ENCODE measurements at regions not wholly inside any gene's neighbourhood (a gene's known extent, or its start where the extent isn't known, plus 50 kb on each side); places are given as distances from the start of the nearest gene placed in this dataset.

DNA sequence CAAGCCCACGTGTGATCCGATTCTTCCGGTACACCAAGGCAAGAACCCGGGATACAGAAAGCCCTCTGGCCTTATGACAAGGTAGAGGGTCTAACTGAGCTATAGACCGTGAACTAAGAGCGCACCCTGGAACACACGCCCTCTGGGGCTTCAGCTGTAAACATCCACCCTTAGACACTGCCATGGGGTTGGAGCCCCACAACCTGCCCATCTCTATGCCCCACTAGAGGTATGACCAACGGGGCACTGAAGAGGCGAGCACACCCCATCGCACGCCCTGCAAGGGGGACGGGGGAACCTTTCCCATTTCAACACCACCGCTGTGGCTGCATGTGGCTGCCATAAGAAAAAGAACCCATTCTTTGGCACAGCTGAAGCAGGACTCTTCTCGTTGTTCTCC is 1206.0 kb upstream of the TMEM132C start:
- ChIA-PET POLR2A (ENCODE audit: partially characterized antibody) (no interaction called here), CTCF (ENCODE audit: partially characterized antibody) (interaction anchor here (0.6 kb wide), 1 partner anchor 87 kb away, joined by 3 read pairs; no protein-coding TSS in a partner anchor)
- H2AFZ ChIP-seq (ENCODE audit: low read length): no peak overlapping the region; the same call in 1 of the 2 replicates
- no peaks in the 10 kb centered on the region for H3K4me1 ChIP-seq (replicated peaks in 1 of 4; ENCODE audit: control insufficient read depth in 3 of 4, insufficient read depth in 4 of 4, low read length in 3 of 4)
- H2AK5ac ChIP-seq (ENCODE audit: low read depth, low read length): no peak overlapping the region
- no peak overlapping the region for H2BK120ac ChIP-seq (replicated peaks; ENCODE audit: low read depth, low read length)
- no peak for FAIRE-seq
- no peak overlapping the region for H3K4me2 ChIP-seq (ENCODE audit: insufficient read depth in 1 of 2, low read depth in 2 of 2, low read length in 2 of 2)
- no peaks in the 10 kb centered on the region for H3K27me3 ChIP-seq (replicated peaks in 1 of 4; ENCODE audit: control insufficient read depth in 3 of 4, extremely low read depth in 1 of 4, insufficient read depth in 3 of 4, low read length in 3 of 4)
- H4K8ac ChIP-seq (ENCODE audit: extremely low read depth, insufficient read depth, low read length): no peak overlapping the region
- no peak overlapping the region for H3K56ac ChIP-seq (replicated peaks; ENCODE audit: insufficient read length, low read depth, low read length)
- H4K91ac ChIP-seq (replicated peaks; ENCODE audit: insufficient read length, low read length): no peak overlapping the region
- H3K14ac ChIP-seq (ENCODE audit: insufficient read length): no peak overlapping the region
- no peak overlapping the region for H3K4ac ChIP-seq (replicated peaks; ENCODE audit: insufficient read length, low read depth, low read length)
- no peak for DNase-seq (ENCODE audit: low read depth in 1 of 2, low spot score in 2 of 2)
- H3K27ac ChIP-seq (ENCODE audit: low read depth, low read length): no peak overlapping the region
- no peaks in the 10 kb centered on the region for H3K9me3 ChIP-seq (ENCODE audit: insufficient read depth in 2 of 2, low read depth in 1 of 2, low read length in 1 of 2)
- TF ChIP-seq SP1 (IDR thresholded peaks at IDR 0.05; ENCODE audit: low read depth, low read length): no peak
- TF ChIP-seq, protein P1, sequence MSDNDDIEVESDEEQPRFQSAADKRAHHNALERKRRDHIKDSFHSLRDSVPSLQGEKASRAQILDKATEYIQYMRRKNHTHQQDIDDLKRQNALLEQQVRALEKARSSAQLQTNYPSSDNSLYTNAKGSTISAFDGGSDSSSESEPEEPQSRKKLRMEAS (IDR thresholded peaks at IDR 0.05): no peak
- TF ChIP-seq TAF7 (optimal IDR thresholded peaks at IDR 0.05; ENCODE audit: borderline replicate concordance, low read depth, low read length): no peak
- no peaks in the 10 kb centered on the region for H4K20me1 ChIP-seq (replicated peaks in 1 of 2; ENCODE audit: control insufficient read depth in 1 of 2, insufficient read depth in 2 of 2, low read length in 2 of 2)
- no peaks in the 10 kb centered on the region for H3K79me2 ChIP-seq (ENCODE audit: control insufficient read depth in 1 of 2, insufficient read depth in 2 of 2, low read length in 2 of 2)
- H3K18ac ChIP-seq (ENCODE audit: extremely low read depth, low read length): no peak overlapping the region
- no peak overlapping the region for H3K9ac ChIP-seq (replicated peaks in 1 of 4; ENCODE audit: extremely low read depth in 1 of 4, low read depth in 3 of 4, low read length in 3 of 4)
- H3K23ac ChIP-seq (ENCODE audit: insufficient read length): no peak overlapping the region
- H3K4me3 ChIP-seq (ENCODE audit: extremely low read depth in 1 of 4, insufficient read depth in 2 of 4, low read depth in 3 of 4, low read length in 4 of 4): no peak overlapping the region
- no peaks in the 10 kb centered on the region for H3K23me2 ChIP-seq (ENCODE audit: low read depth, low read length)
- H3K36me3 ChIP-seq (ENCODE audit: control insufficient read depth in 2 of 4, insufficient read depth in 4 of 4, low read length in 3 of 4): no peaks in the 10 kb centered on the region
- no peak overlapping the region for H2BK12ac ChIP-seq (ENCODE audit: low read depth, low read length)
- no peak overlapping the region for H4K5ac ChIP-seq (ENCODE audit: insufficient read length, low read depth, low read length)
- no peaks in the 10 kb centered on the region for H3K79me1 ChIP-seq (ENCODE audit: low read depth, low read length)
- 95% methylated on average over 14 of the region's 14 CpGs; no CpG with 5 or more reads in 1 of the 2 experiments for WGBS, 2 experiments (ENCODE audit: extremely low coverage in 1 of 2, insufficient coverage in 1 of 2, insufficient read length in 1 of 2, insufficient replicate concordance in 2 of 2, low coverage in 1 of 2, low lambda C conversion rate in 2 of 2, missing lambda C conversion rate in 1 of 2)
- H2BK20ac ChIP-seq (ENCODE audit: low read length): no peak overlapping the region
- H2BK5ac ChIP-seq (ENCODE audit: low read depth, low read length): no peak overlapping the region
- H2BK15ac ChIP-seq (ENCODE audit: low read length): no peak overlapping the region
